ENCODE measurements at regions not wholly inside any gene's neighbourhood (a gene's known extent, or its start where the extent isn't known, plus 50 kb on each side); places are given as distances from the start of the nearest gene placed in this dataset.

DNA sequence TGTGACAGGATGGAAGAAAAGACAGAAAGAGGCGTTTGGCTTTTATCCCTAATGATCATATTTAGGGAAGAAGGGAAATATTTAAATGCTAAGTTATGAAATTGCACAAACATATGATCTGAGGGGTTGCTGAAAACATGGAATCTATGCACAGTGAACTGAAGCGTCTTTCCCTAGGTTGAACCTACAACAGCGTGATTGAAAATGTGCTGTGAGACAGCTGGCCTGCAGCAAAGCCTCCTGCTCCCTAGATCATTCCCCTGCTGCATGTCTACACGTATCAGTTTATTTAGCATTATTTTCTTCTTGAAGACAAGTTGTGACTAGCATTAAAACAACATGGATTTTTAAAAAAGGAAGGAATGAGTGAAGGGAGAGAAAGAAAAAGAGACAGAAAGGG, 272.5 kb upstream of the TRAM1L1 start:
- no peak for DNase-seq (ENCODE audit: low spot score)
- H3K4me2 ChIP-seq (ENCODE audit: low read length): no peak overlapping the region
- no peaks in the 10 kb centered on the region for H3K9me3 ChIP-seq (ENCODE audit: low read length)
- POLR2A ChIA-PET: no interaction called here
- no peak overlapping the region for H2AFZ ChIP-seq (ENCODE audit: low read length)
- no peaks in the 10 kb centered on the region for H4K20me1 ChIP-seq (ENCODE audit: insufficient read depth, low read length)
- H3K36me3 ChIP-seq (ENCODE audit: insufficient read depth, low read length): no peaks in the 10 kb centered on the region
- BruUV-seq (replicated peaks): no TSS peak
- no peaks in the 10 kb centered on the region for H3K9me2 ChIP-seq (ENCODE audit: insufficient read depth, low read length)
- H3K4me3 ChIP-seq (ENCODE audit: low read depth, low read length, poor library complexity, severe bottlenecking): no peak overlapping the region
- H3K27ac ChIP-seq (ENCODE audit: low read depth, low read length, poor library complexity, severe bottlenecking): no peak overlapping the region
- no peaks in the 10 kb centered on the region for H3K4me1 ChIP-seq (ENCODE audit: insufficient read depth, low read length, poor library complexity, severe bottlenecking)
- intact Hi-C loops (cut with micrococcal nuclease; ENCODE audit: unreplicated experiment): no loop called here
- CTCF ChIA-PET (ENCODE audit: unreplicated experiment): no interaction called here
- TF ChIP-seq EZH2phosphoT487 (IDR thresholded peaks at IDR 0.05; ENCODE audit: borderline replicate concordance, low read depth, low read length): no peak
- TF ChIP-seq, protein P1, sequence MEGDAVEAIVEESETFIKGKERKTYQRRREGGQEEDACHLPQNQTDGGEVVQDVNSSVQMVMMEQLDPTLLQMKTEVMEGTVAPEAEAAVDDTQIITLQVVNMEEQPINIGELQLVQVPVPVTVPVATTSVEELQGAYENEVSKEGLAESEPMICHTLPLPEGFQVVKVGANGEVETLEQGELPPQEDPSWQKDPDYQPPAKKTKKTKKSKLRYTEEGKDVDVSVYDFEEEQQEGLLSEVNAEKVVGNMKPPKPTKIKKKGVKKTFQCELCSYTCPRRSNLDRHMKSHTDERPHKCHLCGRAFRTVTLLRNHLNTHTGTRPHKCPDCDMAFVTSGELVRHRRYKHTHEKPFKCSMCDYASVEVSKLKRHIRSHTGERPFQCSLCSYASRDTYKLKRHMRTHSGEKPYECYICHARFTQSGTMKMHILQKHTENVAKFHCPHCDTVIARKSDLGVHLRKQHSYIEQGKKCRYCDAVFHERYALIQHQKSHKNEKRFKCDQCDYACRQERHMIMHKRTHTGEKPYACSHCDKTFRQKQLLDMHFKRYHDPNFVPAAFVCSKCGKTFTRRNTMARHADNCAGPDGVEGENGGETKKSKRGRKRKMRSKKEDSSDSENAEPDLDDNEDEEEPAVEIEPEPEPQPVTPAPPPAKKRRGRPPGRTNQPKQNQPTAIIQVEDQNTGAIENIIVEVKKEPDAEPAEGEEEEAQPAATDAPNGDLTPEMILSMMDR (conservative IDR thresholded peaks at IDR 0.05; ENCODE audit: low read length): no peak
- H3K79me2 ChIP-seq (ENCODE audit: insufficient read depth, low read depth, low read length): no peaks in the 10 kb centered on the region

DNA sequence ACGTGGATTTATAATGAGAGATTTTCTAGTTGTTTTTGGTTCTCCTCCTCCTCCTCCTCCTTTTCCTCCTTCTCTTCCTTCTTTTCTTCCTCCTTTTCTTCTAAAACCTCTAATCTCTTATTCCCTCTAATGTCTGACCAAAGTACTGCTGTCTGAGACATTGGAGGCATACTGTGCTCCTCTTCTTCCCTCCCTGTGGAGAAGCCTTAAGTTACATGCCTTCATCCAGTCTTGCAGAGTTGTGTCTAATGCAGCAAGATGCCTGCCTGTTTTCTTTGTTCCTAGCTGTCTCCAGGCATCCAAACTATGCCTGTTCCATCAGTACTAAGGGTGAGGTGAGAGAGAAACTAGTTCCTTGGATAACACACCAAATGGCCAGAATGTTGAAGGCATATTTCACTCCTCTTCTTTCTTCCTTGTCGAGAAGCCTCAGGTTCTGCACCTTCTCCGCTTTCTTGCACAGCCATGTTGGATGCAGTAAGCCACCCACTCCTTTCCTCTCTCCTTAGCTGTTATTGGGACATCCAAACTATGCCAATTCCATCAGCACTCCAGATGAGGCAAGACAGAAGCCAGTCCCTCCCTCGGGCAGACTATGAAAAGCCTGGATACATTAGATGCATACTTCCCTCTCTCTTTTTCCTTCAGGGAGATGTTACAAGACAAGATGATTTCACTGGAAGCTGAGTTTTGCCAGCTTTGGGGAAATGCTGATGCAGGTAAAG, 285.7 kb upstream of the TRAM1L1 start:
- no peak for DNase-seq (ENCODE audit: low spot score)
- ChIA-PET POLR2A (no interaction called here), CTCF (ENCODE audit: unreplicated experiment) (no interaction called here)
- H3K4me3 ChIP-seq (ENCODE audit: low read depth, low read length, poor library complexity, severe bottlenecking): no peak overlapping the region
- H3K4me2 ChIP-seq (ENCODE audit: low read length): no peak overlapping the region
- no peaks in the 10 kb centered on the region for H3K4me1 ChIP-seq (ENCODE audit: insufficient read depth, low read length, poor library complexity, severe bottlenecking)
- H3K79me2 ChIP-seq (ENCODE audit: insufficient read depth, low read depth, low read length): no peaks in the 10 kb centered on the region
- no peak for TF ChIP-seq EZH2phosphoT487 (IDR thresholded peaks at IDR 0.05; ENCODE audit: borderline replicate concordance, low read depth, low read length)
- TF ChIP-seq, protein P1 (conservative IDR thresholded peaks at IDR 0.05; ENCODE audit: low read length): no peak
- H3K27ac ChIP-seq (ENCODE audit: low read depth, low read length, poor library complexity, severe bottlenecking): no peak overlapping the region
- BruUV-seq (replicated peaks): no TSS peak
- H3K9me2 ChIP-seq (ENCODE audit: insufficient read depth, low read length): no peaks in the 10 kb centered on the region
- no peak overlapping the region for H2AFZ ChIP-seq (ENCODE audit: low read length)
- H3K36me3 ChIP-seq (ENCODE audit: insufficient read depth, low read length): no peaks in the 10 kb centered on the region
- no peaks in the 10 kb centered on the region for H4K20me1 ChIP-seq (ENCODE audit: insufficient read depth, low read length)
- intact Hi-C loops (cut with micrococcal nuclease; ENCODE audit: unreplicated experiment): no loop called here
- H3K9me3 ChIP-seq (ENCODE audit: low read length): no peaks in the 10 kb centered on the region

GRCh38 chr4:117375101-117375500, 289.7 kb upstream of the TRAM1L1 start:
- intact Hi-C loops (cut with micrococcal nuclease; ENCODE audit: unreplicated experiment): no loop called here
- no peaks in the 10 kb centered on the region for H3K9me3 ChIP-seq (ENCODE audit: low read length)
- H3K4me1 ChIP-seq (ENCODE audit: insufficient read depth, low read length, poor library complexity, severe bottlenecking): no peaks in the 10 kb centered on the region
- DNase-seq (ENCODE audit: low spot score): no peak
- no peak overlapping the region for H2AFZ ChIP-seq (ENCODE audit: low read length)
- H3K4me3 ChIP-seq (ENCODE audit: low read depth, low read length, poor library complexity, severe bottlenecking): no peak overlapping the region
- H3K4me2 ChIP-seq (ENCODE audit: low read length): no peak overlapping the region
- no peak overlapping the region for H3K27ac ChIP-seq (ENCODE audit: low read depth, low read length, poor library complexity, severe bottlenecking)
- ChIA-PET POLR2A (no interaction called here), CTCF (ENCODE audit: unreplicated experiment) (no interaction called here)
- no peaks in the 10 kb centered on the region for H3K79me2 ChIP-seq (ENCODE audit: insufficient read depth, low read depth, low read length)
- H3K9me2 ChIP-seq (ENCODE audit: insufficient read depth, low read length): no peaks in the 10 kb centered on the region
- TF ChIP-seq EZH2phosphoT487 (IDR thresholded peaks at IDR 0.05; ENCODE audit: borderline replicate concordance, low read depth, low read length): no peak
- TF ChIP-seq, protein P1 (conservative IDR thresholded peaks at IDR 0.05; ENCODE audit: low read length): no peak
- no peaks in the 10 kb centered on the region for H3K36me3 ChIP-seq (ENCODE audit: insufficient read depth, low read length)
- H4K20me1 ChIP-seq (ENCODE audit: insufficient read depth, low read length): no peaks in the 10 kb centered on the region
- no TSS peak for BruUV-seq (replicated peaks)
